ENCODE measurements at regions not wholly inside any gene's neighbourhood (a gene's known extent, or its start where the extent isn't known, plus 50 kb on each side); places are given as distances from the start of the nearest gene placed in this dataset.
A peak's percentile ranks its signal among the peaks of the same experiment; 100 is the strongest.

DNA sequence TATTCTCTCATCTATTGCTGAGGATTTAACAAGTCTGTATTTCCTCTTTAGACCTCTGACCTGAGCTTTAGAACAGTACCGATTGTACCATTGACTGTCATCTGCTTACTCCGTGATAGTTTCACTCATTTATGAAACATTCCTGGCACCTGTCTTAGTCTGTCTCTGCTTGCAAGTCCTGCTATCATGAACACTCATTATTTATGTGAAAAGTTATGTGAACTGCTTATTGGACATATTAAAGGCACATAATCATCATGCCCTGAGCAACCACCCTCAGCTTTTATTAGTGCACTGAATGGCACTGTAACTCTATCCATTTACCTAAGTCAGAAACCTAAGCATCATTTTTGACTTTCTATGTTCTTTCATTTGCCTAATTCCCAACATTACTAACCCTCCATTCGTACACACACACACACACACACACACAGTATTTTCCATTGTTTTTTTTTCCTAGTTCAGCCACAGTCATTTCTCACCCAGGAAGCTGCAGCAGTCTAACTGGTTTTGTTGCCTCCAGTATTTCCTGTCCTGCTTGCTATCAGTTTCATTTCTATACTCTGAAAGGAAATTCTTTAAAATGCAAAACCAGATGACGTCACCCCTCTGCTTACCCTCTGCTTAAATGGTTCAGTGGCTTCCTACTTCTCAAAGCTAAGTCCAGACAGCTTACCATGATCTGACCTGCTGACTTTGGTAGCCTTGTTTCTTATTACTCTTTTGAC, 146.1 kb downstream of the HAUS1 start:
- Mint-ChIP-seq H3K9me3 (no peaks in the 10 kb centered on the region), H3K4me1 (ENCODE audit: low read depth) (peaks cover 57% of the 10 kb centered on the region), H3K4me3 (peak overlapping the region; percentile 80), H3K27me3 (no peaks in the 10 kb centered on the region), H3K27ac (peak overlapping the region; percentile 86), H3K36me3 (ENCODE audit: low read depth) (peaks cover 48% of the 10 kb centered on the region)
- intact Hi-C loops (cut with DNase I, micrococcal nuclease) = loop anchor here (5.0 to 10.0 kb wide), 3 partner anchors 38 to 665 kb away; partner anchors contain the start of genes KATNAL2 (in 1 of the 2) and PIAS2 (in 1 of the 2)
- H3K27me3 ChIP-seq (ENCODE audit: control insufficient read depth in 1 of 2, insufficient read depth in 2 of 2, low read length in 2 of 2) = no peaks in the 10 kb centered on the region
- peak overlapping the region; percentile 84 to 88 for H3K27ac ChIP-seq (ENCODE audit: low read depth in 1 of 2, low read length in 2 of 2)
- TF ChIP-seq, protein P1, sequence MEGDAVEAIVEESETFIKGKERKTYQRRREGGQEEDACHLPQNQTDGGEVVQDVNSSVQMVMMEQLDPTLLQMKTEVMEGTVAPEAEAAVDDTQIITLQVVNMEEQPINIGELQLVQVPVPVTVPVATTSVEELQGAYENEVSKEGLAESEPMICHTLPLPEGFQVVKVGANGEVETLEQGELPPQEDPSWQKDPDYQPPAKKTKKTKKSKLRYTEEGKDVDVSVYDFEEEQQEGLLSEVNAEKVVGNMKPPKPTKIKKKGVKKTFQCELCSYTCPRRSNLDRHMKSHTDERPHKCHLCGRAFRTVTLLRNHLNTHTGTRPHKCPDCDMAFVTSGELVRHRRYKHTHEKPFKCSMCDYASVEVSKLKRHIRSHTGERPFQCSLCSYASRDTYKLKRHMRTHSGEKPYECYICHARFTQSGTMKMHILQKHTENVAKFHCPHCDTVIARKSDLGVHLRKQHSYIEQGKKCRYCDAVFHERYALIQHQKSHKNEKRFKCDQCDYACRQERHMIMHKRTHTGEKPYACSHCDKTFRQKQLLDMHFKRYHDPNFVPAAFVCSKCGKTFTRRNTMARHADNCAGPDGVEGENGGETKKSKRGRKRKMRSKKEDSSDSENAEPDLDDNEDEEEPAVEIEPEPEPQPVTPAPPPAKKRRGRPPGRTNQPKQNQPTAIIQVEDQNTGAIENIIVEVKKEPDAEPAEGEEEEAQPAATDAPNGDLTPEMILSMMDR (IDR thresholded peaks at IDR 0.05) = no peak
- DNase-seq (peak in 13 of 14 experiments; percentile 3 to 93 (median 23)), ATAC-seq (ENCODE audit: poor library complexity) (peak; percentile 95)
- peak overlapping the region; percentile 46 for H3K4me3 ChIP-seq (ENCODE audit: low read length)
- peaks cover 42% of the 10 kb centered on the region for H3K4me1 ChIP-seq (ENCODE audit: insufficient read depth, low read length)
- no peaks in the 10 kb centered on the region for H3K9me3 ChIP-seq (ENCODE audit: control insufficient read depth in 1 of 2, insufficient read depth in 1 of 2, low read length in 2 of 2)
- ChIA-PET CTCF (interaction anchor here (1.4 to 2.1 kb wide), 2 partner anchors 31 to 77 kb away, joined by 3 to 19 read pairs; a partner anchor contains a TSS), POLR2A (interaction anchor here (0.5 to 1.8 kb wide), 8 partner anchors 11 to 1466 kb away, joined by 3 to 12 read pairs (median 3); a partner anchor contains a TSS)
- H3K36me3 ChIP-seq (ENCODE audit: insufficient read depth, low read length) = peaks cover 24% of the 10 kb centered on the region

DNA sequence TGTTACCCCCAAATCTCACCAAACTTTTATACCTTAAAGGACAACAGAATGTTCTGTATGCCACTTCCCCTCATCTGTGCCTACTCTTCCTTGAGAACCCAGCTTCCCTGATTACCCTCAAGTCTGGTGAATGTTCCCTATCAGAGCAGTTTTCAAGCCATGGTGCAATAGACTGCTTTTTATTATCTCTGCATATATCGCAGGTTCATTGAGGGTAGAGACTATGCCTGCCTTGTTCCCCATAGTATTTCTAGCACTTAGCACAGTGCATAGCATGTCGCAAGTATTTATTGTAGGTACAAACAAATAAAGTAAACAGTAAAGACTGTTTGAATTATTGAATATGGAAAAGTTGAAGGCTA, 146.6 kb downstream of the HAUS1 start:
- peaks cover 28% of the 10 kb centered on the region for H3K36me3 ChIP-seq (ENCODE audit: insufficient read depth, low read length)
- H3K36me3 Mint-ChIP-seq (ENCODE audit: low read depth) = peaks cover 52% of the 10 kb centered on the region
- H3K9me3 ChIP-seq (ENCODE audit: control insufficient read depth in 1 of 2, insufficient read depth in 1 of 2, low read length in 2 of 2) = no peaks in the 10 kb centered on the region
- TF ChIP-seq, protein P1 (IDR thresholded peaks at IDR 0.05) = no peak
- no peak for DNase-seq
- peaks cover 41% of the 10 kb centered on the region for H3K4me1 ChIP-seq (ENCODE audit: insufficient read depth, low read length)
- no peaks in the 10 kb centered on the region for H3K27me3 ChIP-seq (ENCODE audit: control insufficient read depth in 1 of 2, insufficient read depth in 2 of 2, low read length in 2 of 2)
- intact Hi-C loops (cut with DNase I, micrococcal nuclease) = loop anchor here (5.0 to 10.0 kb wide), 3 partner anchors 38 to 664 kb away; partner anchors contain the start of genes KATNAL2 (in 1 of the 2) and PIAS2 (in 1 of the 2)
- peaks cover 56% of the 10 kb centered on the region for H3K4me1 Mint-ChIP-seq (ENCODE audit: low read depth)
- CTCF ChIA-PET = interaction anchor here (1.4 to 2.1 kb wide), 2 partner anchors 30 to 77 kb away, joined by 3 to 19 read pairs; a partner anchor contains a TSS
- POLR2A ChIA-PET = interaction anchor here (0.5 to 1.8 kb wide), 7 partner anchors 11 to 1465 kb away, joined by 3 to 12 read pairs (median 3); a partner anchor contains a TSS
- H3K9me3 Mint-ChIP-seq = no peaks in the 10 kb centered on the region
- H3K27me3 Mint-ChIP-seq = no peaks in the 10 kb centered on the region
- peak; percentile 9 for ATAC-seq (ENCODE audit: poor library complexity)
- H3K27ac ChIP-seq (ENCODE audit: low read depth in 1 of 2, low read length in 2 of 2) = peak overlapping the region; percentile 84 to 88
- H3K4me3 ChIP-seq (ENCODE audit: low read length) = peak overlapping the region; percentile 46
- peak overlapping the region; percentile 80 for H3K4me3 Mint-ChIP-seq
- peak overlapping the region; percentile 86 for H3K27ac Mint-ChIP-seq

DNA sequence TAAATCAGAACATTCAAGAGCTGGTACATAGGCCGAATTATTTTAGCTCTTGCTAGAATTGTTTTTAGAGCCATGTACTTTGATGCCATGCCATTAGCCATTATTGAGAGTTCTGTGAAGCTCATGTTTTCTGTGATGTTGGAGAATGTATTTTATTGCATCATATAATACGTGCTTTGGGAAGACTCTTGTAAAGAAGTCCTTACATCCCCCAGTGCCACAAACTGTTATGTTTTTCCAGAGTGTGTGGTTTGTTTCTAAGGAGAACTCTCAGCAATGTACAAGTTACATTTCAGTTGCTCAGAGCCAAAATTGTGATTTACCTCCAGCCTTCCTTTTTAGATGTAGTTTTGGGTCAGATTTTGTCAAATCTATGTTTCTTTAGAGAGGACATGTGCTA, 148.6 kb downstream of the HAUS1 start:
- TF ChIP-seq, protein P1 (IDR thresholded peaks at IDR 0.05) = no peak
- Mint-ChIP-seq H3K4me3 (no peak overlapping the region), H3K9me3 (no peaks in the 10 kb centered on the region), H3K27me3 (no peaks in the 10 kb centered on the region), H3K4me1 (ENCODE audit: low read depth) (peaks cover 58% of the 10 kb centered on the region), H3K36me3 (ENCODE audit: low read depth) (peaks cover 68% of the 10 kb centered on the region), H3K27ac (peak overlapping the region; percentile 37)
- Histone ChIP-seq H3K27me3 (ENCODE audit: control insufficient read depth in 1 of 2, insufficient read depth in 2 of 2, low read length in 2 of 2) (no peaks in the 10 kb centered on the region), H3K9me3 (ENCODE audit: control insufficient read depth in 1 of 2, insufficient read depth in 1 of 2, low read length in 2 of 2) (no peaks in the 10 kb centered on the region), H3K4me1 (ENCODE audit: insufficient read depth, low read length) (peaks cover 35% of the 10 kb centered on the region), H3K36me3 (ENCODE audit: insufficient read depth, low read length) (peaks cover 31% of the 10 kb centered on the region), H3K27ac (ENCODE audit: low read depth in 1 of 2, low read length in 2 of 2) (no peak overlapping the region), H3K4me3 (ENCODE audit: low read length) (no peak overlapping the region)
- ChIA-PET POLR2A (no interaction called here), CTCF (interaction anchor here (2.1 kb wide), 1 partner anchor 79 kb away, joined by 5 read pairs; a partner anchor contains a TSS)
- no peak for ATAC-seq (ENCODE audit: poor library complexity)
- intact Hi-C loops (cut with DNase I, micrococcal nuclease) = loop anchor here (5.0 to 10.0 kb wide), 3 partner anchors 40 to 662 kb away; partner anchors contain the start of genes KATNAL2 (in 1 of the 2) and PIAS2 (in 1 of the 2)
- no peak for DNase-seq

All from CD4-positive, alpha-beta T cell (primary cell).